Nephron (organoid): ENCODE measurements at regions not wholly inside any gene's neighbourhood (a gene's known extent, or its start where the extent isn't known, plus 50 kb on each side); places are given as distances from the start of the nearest gene placed in this dataset.

ENCODE experiments used
- H3K27ac Mint-ChIP-seq, 3 experiments: 2 replicates each; pipeline ENCODE4 v1.8.0; 2020; ENCODE audit warnings: mixed read lengths in 3 of 3, mild to moderate bottlenecking in 2 of 3, moderate library complexity in 1 of 3
- H3K27me3 Mint-ChIP-seq: 2 replicates; pipeline ENCODE4 v1.8.0; 2021; ENCODE audit warnings: low read depth, mild to moderate bottlenecking, moderate library complexity, mixed read lengths
- H3K36me3 Mint-ChIP-seq: 2 replicates; pipeline ENCODE4 v1.8.0; 2020; ENCODE audit warnings: low read depth, mixed read lengths
- H3K4me1 Mint-ChIP-seq: 2 replicates; pipeline ENCODE4 v1.8.0; 2020; ENCODE audit warnings: mixed read lengths
- H3K4me3 Mint-ChIP-seq, 3 experiments: 2 replicates each; pipeline ENCODE4 v1.8.0; 2020; ENCODE audit warnings: mild to moderate bottlenecking in 3 of 3, mixed read lengths in 3 of 3, moderate library complexity in 2 of 3
- H3K9me3 Mint-ChIP-seq: 2 replicates; pipeline ENCODE4 v1.8.0; 2020; ENCODE audit warnings: mixed read lengths
- CTCF ChIP-seq, 3 experiments: fragments of 200-600 bp; sonication (generic); IDR thresholded peaks; one replicate each; pipeline ENCODE4 v1.5.0; 2021; ENCODE audit warnings: antibody characterized with exemption in 3 of 3; ENCODE audit not compliant: unreplicated experiment in 3 of 3

GRCh38 chr19:30674656-30675055 is 302.5 kb downstream of the ZNF536 start:
- H3K9me3 Mint-ChIP-seq: no peaks in the 10 kb centered on the region
- peaks cover 29% of the 10 kb centered on the region for H3K27me3 Mint-ChIP-seq
- H3K4me3 Mint-ChIP-seq: no peak overlapping the region
- H3K36me3 Mint-ChIP-seq: no peaks in the 10 kb centered on the region
- no peak overlapping the region for H3K27ac Mint-ChIP-seq
- no peak for TF ChIP-seq CTCF (IDR thresholded peaks at IDR 0.05; ENCODE audit: unreplicated experiment in 3 of 3)
- H3K4me1 Mint-ChIP-seq: peaks cover 26% of the 10 kb centered on the region

- Mint-ChIP-seq H3K36me3 (no peaks in the 10 kb centered on the region), H3K4me1 (peaks cover 32% of the 10 kb centered on the region), H3K27me3 (peaks cover 41% of the 10 kb centered on the region), H3K9me3 (no peaks in the 10 kb centered on the region), H3K4me3 (no peak overlapping the region), H3K27ac (no peak overlapping the region)
- no peak for TF ChIP-seq CTCF (IDR thresholded peaks at IDR 0.05; ENCODE audit: unreplicated experiment in 3 of 3)
These were observed 301.2 kb downstream of the ZNF536 start for GRCh38 chr19:30673336-30673735.

- no peak for TF ChIP-seq CTCF (IDR thresholded peaks at IDR 0.05; ENCODE audit: unreplicated experiment in 3 of 3)
- peaks cover 32% of the 10 kb centered on the region for H3K4me1 Mint-ChIP-seq
- H3K27me3 Mint-ChIP-seq: peaks cover 41% of the 10 kb centered on the region
- no peaks in the 10 kb centered on the region for H3K9me3 Mint-ChIP-seq
- no peak overlapping the region for H3K4me3 Mint-ChIP-seq
- H3K27ac Mint-ChIP-seq: no peak overlapping the region
- H3K36me3 Mint-ChIP-seq: no peaks in the 10 kb centered on the region
These were observed 300.7 kb downstream of the ZNF536 start for GRCh38 chr19:30672926-30673325.

GRCh38 chr19:30671622-30672051 is 299.5 kb downstream of the ZNF536 start:
- H3K4me3 Mint-ChIP-seq: no peak overlapping the region
- no peak overlapping the region for H3K27ac Mint-ChIP-seq
- H3K27me3 Mint-ChIP-seq: peaks cover 37% of the 10 kb centered on the region
- H3K4me1 Mint-ChIP-seq: peaks cover 32% of the 10 kb centered on the region
- no peaks in the 10 kb centered on the region for H3K9me3 Mint-ChIP-seq
- no peak for TF ChIP-seq CTCF (IDR thresholded peaks at IDR 0.05; ENCODE audit: unreplicated experiment in 3 of 3)
- no peaks in the 10 kb centered on the region for H3K36me3 Mint-ChIP-seq

- no peaks in the 10 kb centered on the region for H3K9me3 Mint-ChIP-seq
- no peak overlapping the region for H3K4me3 Mint-ChIP-seq
- peaks cover 32% of the 10 kb centered on the region for H3K4me1 Mint-ChIP-seq
- H3K27me3 Mint-ChIP-seq: peaks cover 37% of the 10 kb centered on the region
- no peak for TF ChIP-seq CTCF (IDR thresholded peaks at IDR 0.05; ENCODE audit: unreplicated experiment in 3 of 3)
- H3K36me3 Mint-ChIP-seq: no peaks in the 10 kb centered on the region
- no peak overlapping the region for H3K27ac Mint-ChIP-seq
These were observed 299.1 kb downstream of the ZNF536 start for GRCh38 chr19:30671367-30671619.

GRCh38 chr19:30670562-30671366 is 298.6 kb downstream of the ZNF536 start:
- Mint-ChIP-seq H3K27me3 (peaks cover 37% of the 10 kb centered on the region), H3K27ac (no peak overlapping the region), H3K9me3 (no peaks in the 10 kb centered on the region), H3K4me1 (peaks cover 32% of the 10 kb centered on the region), H3K36me3 (no peaks in the 10 kb centered on the region), H3K4me3 (no peak overlapping the region)
- TF ChIP-seq CTCF (IDR thresholded peaks at IDR 0.05; ENCODE audit: unreplicated experiment in 3 of 3): no peak
